SK-MEL-5 (cell line): ENCODE measurements at regions not wholly inside any gene's neighbourhood (a gene's known extent, or its start where the extent isn't known, plus 50 kb on each side); places are given as distances from the start of the nearest gene placed in this dataset.

ENCODE experiments used
- DNase-seq: peaks from one replicate; pipeline ENCODE4 v3.0.0-alpha.2; 2016; ENCODE audit warnings: low read depth, low spot score
- in situ Hi-C: cut with HindIII; loops from 2 replicates; pipeline ENCODE4 v1.10.0; 2016; ENCODE audit warnings: low sequenced_read_pairs, high pct_unique_total_duplicates, low pct_unique_long_range_greater_than_20kb

GRCh38 chr6:90922325-90922724 is 335.5 kb upstream of the MAP3K7 start:
- DNase-seq = no peak
- in situ Hi-C loops = no loop called here

DNA sequence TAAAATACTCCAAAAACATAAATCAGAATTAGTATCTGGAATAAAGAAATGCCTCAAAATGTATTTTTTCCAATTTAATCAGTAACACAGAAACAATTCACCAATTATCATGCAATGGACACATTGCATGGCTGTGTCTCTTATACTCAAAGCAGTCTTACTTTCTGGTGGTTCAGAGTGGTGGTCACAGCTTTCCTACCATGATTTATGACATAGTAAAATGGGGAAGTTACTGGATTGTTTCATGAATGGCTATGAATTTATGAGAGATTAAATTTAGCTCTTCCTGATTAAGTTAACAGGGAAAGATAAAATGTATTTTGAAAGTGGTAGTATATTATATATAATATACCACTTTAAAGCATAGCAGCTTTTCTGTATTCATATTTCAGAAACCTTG is 331.5 kb upstream of the MAP3K7 start:
- in situ Hi-C loops = no loop called here
- no peak for DNase-seq

DNA sequence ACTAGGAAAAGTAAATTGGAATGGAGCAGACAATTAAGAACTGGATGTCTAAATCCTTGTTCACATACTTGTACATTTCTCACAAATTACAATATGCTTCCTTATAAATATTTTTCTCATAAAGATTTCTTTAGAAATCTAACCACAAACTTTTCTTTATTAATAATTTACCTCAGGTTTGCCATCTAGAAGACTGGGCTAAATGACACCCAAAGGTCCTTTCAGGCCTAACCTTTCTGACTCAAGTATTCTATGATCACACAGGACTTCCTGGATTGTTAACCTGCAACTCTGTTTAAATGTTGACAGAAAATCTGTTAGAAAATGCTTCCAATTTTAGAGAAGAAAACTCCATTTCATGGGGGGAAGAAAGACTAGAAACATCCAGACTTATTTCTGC is 330.5 kb upstream of the MAP3K7 start:
- no peak for DNase-seq
- in situ Hi-C loops = no loop called here

- no peak for DNase-seq
- in situ Hi-C loops = no loop called here
Measured at GRCh38 chr6:90916968-90917367, 330.1 kb upstream of the MAP3K7 start.

DNA sequence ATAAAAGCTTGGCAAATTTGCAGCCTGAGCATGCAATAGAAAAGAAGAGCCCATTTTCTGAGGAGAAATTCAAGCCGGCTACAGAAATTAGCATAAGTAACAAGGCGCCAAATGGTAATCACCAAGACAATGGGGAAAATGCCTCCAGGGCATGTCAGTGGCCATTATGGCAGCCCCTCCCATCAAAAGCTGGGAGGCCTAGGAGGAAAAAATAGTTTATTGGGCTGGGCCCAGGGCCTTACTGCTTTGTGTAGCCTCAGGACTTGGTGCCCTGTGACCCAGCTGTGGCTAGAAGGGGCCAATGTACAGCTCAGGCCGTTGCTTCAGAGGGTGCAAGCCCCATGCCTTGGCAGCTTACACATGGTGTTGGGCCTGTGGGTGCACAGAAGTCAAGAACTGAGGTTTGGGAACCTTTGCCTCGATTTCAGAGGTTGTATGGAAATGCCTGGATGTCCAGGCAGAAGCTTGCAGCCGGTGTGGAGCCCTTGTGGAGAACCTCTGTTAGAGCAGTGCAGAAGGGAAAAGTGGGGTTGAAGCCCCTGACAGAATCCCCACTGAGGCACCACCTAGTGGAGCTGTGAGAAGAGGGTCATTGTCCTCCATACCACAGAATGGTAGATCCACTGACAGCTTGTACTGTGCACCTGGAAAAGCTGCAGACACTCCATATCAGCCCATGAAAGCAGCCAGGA is 328.5 kb upstream of the MAP3K7 start:
- in situ Hi-C loops = no loop called here
- DNase-seq = no peak

DNA sequence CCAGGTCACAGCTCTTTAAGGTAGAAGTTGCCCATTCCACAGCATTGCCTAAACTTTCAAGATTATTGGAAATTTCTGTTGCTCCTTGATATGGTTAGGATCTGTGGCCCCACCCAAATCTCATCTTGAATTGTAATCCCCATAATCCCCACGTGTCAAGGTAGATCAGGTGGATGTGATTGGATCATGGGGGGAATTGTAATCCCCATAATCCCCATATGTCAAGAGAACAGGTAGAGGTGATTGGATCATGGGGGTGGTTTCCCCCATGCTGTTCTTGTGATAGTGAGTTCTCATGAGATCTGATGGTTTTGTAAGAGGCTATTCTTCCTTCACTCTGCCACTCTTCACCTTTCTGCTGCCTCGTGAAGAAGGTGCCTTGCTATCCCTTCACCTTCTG is 327.4 kb upstream of the MAP3K7 start:
- no peak for DNase-seq
- in situ Hi-C loops = no loop called here

GRCh38 chr6:90913266-90913960 is 326.5 kb upstream of the MAP3K7 start:
- in situ Hi-C loops = no loop called here
- DNase-seq = no peak

DNA sequence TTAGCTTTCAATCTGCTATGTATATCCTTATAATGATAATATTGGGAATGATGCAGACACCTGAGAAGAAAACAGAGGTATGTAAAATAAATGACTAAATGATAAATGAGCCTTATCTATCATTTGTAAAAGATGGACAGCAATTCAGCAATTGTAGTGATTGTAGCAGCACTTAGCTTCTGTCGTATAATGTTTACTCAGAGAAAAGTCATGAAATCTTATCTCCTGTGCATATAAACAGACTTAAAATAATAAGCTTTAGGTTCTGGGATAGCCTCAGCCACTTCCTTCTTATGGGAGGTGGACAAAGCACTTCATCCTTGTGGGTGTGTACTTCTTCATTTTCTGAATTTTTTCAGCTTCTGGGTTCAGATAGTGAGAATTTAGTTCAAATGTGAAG is 324.8 kb upstream of the MAP3K7 start:
- no peak for DNase-seq
- in situ Hi-C loops = no loop called here

DNA sequence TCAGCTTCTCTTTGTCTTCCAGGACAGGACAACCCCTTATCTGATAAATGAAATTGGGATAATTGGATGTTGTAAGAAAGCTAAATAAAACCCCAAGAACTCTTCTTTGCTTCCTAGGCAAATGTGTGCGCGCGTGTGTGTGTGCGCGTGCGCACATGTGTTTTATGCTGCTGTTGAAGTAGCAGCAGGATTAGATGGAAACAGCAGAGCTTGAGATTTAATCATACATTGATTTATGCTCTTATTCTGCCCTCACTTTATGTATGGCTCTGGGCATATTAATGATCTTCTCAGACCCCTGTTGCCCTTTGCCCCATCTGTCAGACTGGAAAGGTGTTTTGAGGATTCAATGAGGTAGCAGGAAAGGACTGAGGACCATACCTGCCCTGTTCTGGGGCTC is 324.0 kb upstream of the MAP3K7 start:
- in situ Hi-C loops = no loop called here
- no peak for DNase-seq

DNA sequence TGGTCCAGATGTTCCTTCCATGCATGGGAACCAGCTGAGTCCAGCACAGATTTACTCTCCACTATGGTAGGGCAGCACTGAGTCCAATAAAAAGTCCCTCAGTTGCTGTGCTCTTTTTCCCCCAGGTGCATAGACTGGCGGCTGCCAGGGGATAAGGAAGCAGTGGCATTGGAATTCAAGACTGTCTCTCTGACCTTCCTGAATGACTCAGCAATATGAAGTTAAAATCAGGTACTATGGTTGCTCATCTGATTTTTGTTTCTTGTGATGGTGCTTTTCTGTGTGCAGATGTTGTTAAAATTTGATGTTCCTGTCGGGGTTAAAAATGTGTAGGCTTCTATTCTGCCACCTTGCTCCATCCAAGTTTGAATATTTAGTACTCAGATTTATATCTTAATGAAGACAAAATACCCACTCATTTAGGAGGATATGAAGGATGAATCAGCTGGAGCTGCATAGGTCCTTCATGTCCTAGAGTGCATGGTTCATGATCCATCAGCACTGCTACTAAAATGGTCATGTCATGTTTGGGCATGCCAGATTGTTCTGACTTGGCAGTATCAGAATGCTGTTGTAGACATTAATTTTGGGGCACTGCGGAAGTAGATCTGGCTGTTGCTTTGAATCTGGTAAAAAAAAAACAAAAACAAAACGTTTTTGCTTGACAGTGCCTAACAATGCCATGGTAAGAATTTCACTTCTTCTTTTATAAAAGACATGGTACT is 321.2 kb upstream of the MAP3K7 start:
- in situ Hi-C loops = no loop called here

GRCh38 chr6:90905351-90905750 is 318.5 kb upstream of the MAP3K7 start:
- in situ Hi-C loops = no loop called here
- no peak for DNase-seq

More for the DNA sequence above, 321.2 kb upstream of the MAP3K7 start:
- DNase-seq = no peak

DNA sequence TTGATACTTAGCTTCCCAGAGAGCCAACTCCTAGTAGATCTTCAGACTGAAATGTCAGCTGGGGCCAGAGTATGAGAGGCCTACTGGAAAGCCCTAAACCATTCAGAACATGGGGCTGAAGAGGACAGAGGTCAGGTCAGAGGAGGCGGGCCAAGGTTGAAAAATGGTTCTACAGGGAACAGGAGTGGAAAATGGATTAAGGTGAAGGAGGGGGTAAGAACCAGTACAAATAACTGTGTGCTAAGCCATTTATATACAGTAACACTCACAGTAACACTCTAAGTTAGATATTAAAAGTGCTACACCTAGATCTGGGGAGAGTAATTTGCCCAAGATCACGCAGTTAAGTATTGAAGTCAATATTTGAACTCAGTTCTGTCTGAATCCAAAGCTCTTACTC is 313.2 kb upstream of the MAP3K7 start:
- in situ Hi-C loops = no loop called here
- DNase-seq = no peak

GRCh38 chr6:90898763-90899162 is 311.9 kb upstream of the MAP3K7 start:
- in situ Hi-C loops = no loop called here
- no peak for DNase-seq

GRCh38 chr6:90896075-90896547 is 309.2 kb upstream of the MAP3K7 start:
- in situ Hi-C loops = no loop called here
- no peak for DNase-seq

- DNase-seq = no peak
- in situ Hi-C loops = no loop called here
Measured at GRCh38 chr6:90895299-90896074, 308.6 kb upstream of the MAP3K7 start.

DNA sequence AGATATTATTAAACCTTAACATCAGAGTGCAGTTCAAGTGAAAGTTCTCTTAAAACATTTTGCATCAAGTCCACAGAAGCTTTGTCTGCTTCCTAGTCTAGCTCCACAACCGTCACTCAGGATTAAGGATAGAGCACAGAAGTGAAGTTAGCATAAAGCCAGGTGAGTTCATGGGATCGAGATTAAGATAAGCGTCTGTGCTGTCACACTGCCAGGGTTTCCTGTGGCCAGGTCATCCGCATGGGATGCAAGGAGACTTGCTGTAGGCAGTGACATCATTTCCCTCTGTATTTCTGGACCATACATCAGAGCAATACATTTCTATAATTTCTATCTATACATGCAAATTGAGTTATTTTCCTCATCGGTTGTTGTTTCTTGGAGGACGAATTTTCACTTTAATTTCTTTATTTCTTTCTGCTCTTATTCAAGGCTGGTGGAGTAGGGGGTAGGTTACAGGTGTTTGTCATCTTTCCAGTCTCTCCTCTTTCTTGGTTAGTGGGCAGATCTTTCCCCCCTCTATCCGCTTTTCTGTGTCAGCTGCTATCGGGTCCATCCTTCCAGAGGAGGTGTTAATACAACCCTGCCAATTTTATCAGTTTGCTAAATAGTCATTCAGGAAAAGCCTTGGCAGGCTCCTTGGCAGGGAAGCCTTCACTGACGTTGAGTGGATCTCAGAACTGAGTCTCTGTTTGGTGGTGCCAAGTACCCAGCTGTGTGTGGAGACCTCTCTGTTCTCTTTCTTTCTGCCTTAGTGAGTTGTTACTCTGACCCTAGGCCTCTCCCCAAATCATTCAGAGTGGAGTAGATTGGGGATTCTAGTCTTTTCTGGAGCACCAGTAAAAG is 307.6 kb upstream of the MAP3K7 start:
- in situ Hi-C loops = no loop called here

GRCh38 chr6:90893400-90893799 is 306.5 kb upstream of the MAP3K7 start:
- DNase-seq = no peak
- in situ Hi-C loops = no loop called here

More for the DNA sequence above, 307.6 kb upstream of the MAP3K7 start:
- no peak for DNase-seq
